G401 (cell line): ENCODE measurements at regions not wholly inside any gene's neighbourhood (a gene's known extent, or its start where the extent isn't known, plus 50 kb on each side); places are given as distances from the start of the nearest gene placed in this dataset.

ENCODE experiments used
- DNase-seq: peaks from one replicate; pipeline ENCODE4 v3.0.0-alpha.2; 2015; ENCODE audit warnings: low spot score
- in situ Hi-C: cut with HindIII; loops from 2 replicates; pipeline ENCODE4 v1.10.0; 2016; ENCODE audit warnings: low sequenced_read_pairs, mixed read lengths

GRCh38 chr3:127484601-127485388, 105.7 kb downstream of the TPRA1 start:
- in situ Hi-C loops = no loop called here
- peak; percentile 4 for DNase-seq

- DNase-seq = no peak
- in situ Hi-C loops = no loop called here
Measured at GRCh38 chr3:127483902-127484591, 106.5 kb downstream of the TPRA1 start.

GRCh38 chr3:127483005-127483641, 107.4 kb downstream of the TPRA1 start:
- DNase-seq = no peak
- in situ Hi-C loops = no loop called here

DNA sequence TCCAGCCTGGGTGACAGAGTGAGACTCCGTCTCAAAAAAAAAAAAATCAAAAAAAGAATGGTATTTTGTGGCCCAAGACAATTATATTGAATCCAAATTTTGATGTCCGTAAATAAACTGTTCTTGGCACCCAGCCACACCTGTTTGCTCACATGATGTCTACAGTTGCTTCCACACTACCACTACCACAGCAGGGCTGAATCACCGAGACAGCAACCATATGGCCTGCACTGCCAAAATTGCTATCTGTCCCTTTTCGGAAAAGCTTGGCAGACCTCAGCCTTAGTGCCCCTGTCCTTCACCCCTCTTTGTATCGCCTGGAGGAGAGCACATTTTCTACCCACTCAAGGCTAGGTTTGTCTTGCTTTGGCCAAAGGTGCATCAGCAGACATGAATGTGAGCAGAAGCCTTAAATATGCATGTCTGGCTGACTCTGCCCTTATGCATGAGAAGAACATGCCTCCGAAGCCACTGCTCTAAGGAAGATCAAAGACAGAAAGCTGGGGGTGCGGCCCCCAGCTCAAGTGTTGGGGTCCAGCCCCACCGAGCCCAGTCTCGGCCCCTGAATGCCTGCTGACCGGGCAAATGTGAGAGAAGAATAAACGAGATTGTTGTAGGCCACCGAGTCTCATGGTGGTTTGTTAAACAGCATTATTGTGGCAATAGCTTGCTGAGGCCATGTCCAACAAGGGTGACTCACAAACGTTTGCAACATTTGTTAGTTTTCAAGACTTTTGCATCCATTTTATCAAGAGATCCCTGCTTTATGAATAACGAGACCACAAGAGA, 108.1 kb downstream of the TPRA1 start:
- peak; percentile 12 for DNase-seq
- in situ Hi-C loops = no loop called here

GRCh38 chr3:127480196-127480954, 110.2 kb downstream of the TPRA1 start:
- DNase-seq = no peak
- in situ Hi-C loops = no loop called here

DNA sequence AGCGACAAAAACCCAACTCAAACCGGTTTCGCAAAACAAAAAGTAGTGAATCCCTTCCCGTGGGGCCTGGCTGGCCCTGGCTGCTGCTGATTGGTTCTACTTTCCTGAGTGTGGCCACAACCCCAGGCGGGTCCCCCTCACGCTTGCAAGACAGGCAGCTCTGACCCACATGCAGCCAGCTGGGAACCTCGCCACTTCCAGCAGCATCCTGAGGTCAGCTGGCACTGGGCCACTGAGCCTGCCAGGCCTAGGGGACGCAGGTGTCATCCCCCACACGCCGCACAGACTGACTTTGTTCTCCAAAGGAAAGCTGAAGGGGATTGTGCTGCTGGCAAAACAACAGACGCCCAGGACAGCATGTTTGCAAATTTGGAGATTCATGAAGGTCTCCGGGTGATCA, 111.1 kb downstream of the TPRA1 start:
- DNase-seq = no peak
- in situ Hi-C loops = no loop called here

- in situ Hi-C loops = no loop called here
- DNase-seq = no peak
Measured at GRCh38 chr3:127478922-127479321, 111.6 kb downstream of the TPRA1 start.

DNA sequence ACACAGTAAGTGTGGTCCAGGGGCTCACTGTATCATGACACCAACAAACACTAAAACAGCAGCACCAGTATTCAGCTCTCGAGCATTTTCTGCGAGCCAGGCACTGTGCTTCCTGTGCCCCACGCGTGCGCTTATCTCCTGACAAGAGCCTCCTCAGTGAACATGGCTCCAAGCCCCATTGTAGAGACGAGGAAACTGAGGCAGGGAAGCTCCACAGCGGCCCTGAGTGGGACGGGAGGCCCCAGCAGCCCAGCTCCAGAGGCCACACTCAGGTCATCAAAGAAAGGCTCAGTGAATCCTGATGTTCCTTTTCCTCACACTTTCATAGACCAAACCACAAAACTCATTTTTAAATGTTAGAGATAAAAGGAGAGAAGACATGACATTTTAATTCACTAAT, 113.1 kb downstream of the TPRA1 start:
- DNase-seq = no peak
- in situ Hi-C loops = no loop called here

DNA sequence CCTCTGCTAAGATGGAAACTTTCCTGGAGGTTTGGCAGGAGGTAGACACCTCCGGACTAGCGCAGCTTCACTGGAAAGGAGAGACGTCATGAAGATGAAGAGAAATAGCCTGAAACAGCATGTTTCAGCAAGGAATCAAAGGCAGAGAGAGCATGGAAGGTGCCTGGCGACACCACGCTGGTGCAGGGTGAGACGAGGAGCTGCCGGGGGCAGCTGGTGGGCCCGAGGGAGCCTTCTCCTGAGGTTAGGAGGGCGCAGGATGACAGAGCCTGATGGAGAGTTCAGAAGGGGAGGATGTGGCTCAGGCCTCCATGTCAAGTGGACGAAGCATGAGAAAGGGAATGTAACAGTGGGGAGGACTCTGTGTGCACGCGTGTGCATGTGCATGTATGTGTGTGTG, 113.6 kb downstream of the TPRA1 start:
- no peak for DNase-seq
- in situ Hi-C loops = no loop called here

DNA sequence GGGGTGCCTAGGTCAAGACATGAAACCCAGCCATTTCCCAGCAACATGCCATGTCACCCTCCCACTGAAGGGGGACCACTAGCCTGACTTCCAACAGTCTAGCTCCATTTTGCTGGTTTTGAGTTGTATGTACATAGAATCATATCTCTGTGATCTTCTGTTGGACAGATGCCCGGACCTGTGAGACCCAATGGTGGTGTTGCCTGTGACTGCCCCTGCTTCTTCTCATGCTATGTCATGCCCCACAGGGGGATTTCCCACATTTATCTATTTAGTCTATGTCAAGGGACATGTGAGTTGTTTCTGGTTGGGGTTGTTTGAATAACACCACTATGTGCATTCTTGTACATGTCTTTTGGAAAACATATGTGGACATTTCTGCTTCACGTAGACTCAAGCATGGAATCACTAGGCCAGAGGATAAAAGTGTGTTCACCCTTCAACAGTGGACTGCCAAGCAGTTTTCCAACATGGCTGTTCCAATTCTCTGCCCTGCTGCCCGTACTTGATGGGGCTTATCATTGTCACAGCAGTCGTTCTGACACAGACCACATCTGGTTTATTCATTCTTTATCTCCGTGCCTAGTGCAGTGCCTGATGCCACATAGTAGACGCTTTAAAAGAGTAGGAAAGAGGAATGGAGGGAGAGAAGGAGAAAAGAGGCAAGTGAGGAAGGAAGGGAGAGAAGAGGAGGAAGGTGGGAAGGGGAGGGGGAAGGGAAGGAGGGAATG, 114.4 kb downstream of the TPRA1 start:
- DNase-seq = no peak
- in situ Hi-C loops = no loop called here

DNA sequence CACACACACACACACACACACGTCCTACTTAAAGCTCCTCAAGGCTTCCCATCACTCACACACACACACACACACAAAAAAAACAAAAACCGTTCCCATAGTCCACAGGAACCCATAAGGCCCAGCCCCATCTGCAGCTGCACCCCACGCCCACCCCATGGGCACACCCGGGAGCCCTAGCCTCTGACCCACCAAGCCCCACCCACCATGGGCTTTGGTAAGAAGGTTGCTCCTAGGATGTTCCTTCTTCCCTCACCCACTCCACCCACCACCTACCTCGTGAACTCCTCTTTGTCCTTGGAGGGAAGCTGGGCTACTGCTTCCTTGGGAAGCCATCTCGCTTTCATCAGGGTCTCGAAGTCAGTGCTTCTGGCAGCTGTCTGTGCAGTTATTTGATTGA, 115.1 kb downstream of the TPRA1 start:
- in situ Hi-C loops = no loop called here
- DNase-seq = no peak

DNA sequence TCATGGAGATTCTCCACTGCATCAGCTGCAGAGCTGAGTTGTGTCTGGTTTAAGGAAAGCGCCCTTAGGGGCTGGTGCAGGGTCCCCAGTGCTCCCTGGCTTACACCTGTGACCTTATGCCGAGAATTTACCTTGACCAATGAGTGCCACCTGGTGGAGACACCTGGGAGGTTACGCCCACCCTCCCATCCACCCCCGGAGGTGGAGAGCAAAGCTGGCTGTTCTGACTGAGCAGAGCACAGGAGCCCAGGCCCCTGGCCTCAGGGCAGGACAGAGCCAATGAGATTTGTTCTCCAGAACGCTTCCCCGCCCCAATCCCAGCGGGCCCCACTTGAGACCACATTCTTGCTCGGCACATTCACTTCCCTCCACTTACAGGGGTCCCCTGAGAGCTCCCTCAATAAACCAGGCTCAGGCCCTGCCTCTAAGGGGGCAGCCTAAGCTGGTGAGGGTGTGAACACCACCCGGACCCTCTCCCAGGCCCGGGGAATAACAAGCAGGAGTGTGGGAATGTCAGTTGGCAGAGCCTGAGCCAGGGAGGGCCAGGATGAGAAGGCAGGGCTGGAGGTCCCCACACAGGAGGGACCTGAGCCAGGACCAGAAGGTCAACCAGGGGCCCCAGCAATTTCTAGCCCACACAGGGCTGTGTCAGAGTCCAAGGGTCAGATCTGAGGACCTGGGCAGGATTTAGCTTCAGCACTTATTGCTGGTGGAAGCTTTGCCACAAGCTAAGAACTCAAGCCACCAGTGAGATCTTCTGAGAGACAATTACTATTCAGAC, 117.1 kb downstream of the TPRA1 start:
- DNase-seq = no peak
- in situ Hi-C loops = no loop called here

DNA sequence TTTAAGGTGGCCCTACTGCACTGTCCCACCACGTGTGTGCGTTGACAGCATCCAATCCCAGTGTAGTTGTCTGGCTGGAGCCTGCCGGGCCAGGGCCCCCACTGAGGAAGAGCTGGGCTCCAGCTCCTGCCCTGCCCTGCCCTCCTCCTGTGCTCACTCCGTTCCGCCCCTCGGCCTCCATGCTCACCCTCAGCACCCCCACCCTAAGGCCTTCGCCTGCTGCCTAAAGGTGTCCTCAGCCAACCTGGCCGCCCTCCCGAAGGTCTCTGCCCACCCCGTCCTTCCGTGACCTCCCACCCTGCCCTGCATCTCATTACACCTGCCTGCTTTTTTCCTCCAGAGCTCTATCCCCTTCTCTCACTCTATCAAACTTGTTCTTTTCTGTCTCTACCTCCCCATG, 118.0 kb downstream of the TPRA1 start:
- in situ Hi-C loops = no loop called here

DNA sequence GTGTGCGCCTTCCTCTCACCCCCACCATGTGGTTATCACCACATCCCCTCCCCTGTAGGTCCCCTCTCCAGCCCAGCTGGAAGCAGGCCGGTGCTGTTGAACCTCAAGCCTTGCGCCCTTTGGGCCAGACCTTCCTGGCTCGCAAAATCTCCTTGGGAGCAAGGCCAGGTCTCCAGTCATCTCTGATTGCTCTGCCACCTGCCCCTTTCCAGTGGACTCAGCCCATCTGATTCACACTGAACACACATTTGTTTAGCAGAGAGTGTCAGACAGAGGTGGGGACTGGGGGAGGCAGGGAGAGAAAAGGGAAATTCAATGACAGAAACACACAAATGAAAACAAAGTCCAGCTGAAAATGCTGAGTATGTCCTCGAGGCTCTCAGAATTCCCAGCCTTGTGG, 119.4 kb downstream of the TPRA1 start:
- in situ Hi-C loops = no loop called here
- DNase-seq = no peak

More for the DNA sequence above, 118.0 kb downstream of the TPRA1 start:
- DNase-seq = no peak

DNA sequence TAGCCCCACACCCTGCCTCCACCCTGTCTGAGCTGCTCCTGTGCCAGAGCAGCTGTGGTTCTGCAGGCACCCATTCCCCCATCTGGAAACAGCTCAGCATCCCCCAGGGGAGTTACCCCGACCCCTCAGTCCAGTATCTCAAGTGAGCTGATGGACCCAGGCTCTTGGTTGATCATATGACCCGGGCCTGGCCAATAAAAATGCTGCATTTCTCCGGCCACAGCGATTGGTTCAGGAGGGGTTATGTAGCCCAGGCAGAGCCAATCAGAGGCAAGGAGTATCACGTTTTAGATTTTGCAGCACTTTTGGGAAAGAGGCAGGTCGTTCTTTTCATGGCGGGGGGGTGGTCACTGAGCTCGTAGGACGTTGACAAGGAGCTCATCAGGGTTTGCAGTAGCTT, 120.8 kb downstream of the TPRA1 start:
- DNase-seq = no peak
- in situ Hi-C loops = no loop called here

DNA sequence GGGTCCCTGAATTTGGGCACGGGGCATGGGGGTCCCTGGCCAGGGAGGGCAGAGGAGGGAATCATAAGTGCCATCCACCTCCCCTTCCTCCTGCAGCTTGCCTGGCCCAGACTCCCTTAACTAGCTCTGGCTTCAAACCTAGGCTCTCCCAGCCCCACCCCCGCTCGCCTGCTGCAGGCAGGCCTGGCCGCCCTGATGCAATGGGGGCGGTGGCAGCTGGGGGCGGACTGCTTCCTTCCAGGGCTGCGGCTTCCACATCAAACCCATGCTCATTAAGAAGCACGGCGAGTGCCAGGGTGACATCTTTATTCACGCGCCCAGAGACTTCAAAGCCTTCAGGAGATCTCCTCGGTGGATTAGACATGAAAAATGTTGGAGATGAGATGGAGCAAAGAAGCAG, 123.1 kb downstream of the TPRA1 start:
- no peak for DNase-seq
- in situ Hi-C loops = no loop called here

DNA sequence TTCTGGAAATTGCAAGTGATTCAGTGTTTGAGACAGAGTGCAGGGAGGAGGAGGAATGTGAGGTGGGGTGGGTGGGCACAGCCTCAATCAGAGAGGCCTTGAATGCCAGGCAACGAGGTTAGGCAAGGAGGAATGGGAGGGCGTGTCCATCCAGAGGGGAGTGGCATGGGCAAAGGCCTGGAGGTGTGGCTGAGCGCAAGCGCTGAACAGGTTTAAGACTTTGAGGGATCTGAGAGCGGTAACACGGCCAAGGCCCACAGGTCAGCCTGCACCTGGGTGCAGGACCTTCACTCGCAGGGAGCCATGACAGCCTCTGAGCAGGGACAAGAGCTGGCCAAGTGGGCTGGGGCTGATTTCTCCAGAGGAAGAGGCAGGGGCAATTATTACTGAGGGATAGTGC, 125.9 kb downstream of the TPRA1 start:
- no peak for DNase-seq
- in situ Hi-C loops = no loop called here
